ENCODE measurements at regions not wholly inside any gene's neighbourhood (a gene's known extent, or its start where the extent isn't known, plus 50 kb on each side); places are given as distances from the start of the nearest gene placed in this dataset.

DNA sequence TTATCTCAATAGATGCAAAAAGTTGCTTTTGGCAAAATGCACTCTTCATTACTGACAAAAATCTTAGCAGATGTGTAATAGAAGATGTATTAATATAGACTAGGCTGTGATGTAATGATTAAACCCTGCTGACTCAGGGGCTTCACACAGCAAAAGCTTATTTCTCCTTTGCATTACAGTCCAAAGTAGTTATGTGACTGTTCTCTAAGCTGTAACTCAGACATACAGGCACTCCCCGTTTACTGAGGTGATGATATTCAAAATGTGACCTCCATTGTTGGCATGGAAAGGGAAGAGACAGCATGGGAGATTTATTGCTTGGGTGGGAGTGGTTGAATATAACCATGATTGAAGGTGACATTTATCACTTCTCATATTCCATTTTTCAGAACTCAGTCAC lies 331.5 kb downstream of the SNAPC1 start:
- TF ChIP-seq EZH2 (IDR thresholded peaks at IDR 0.05; ENCODE audit: low read length): no peak
- TF ChIP-seq, protein P1, sequence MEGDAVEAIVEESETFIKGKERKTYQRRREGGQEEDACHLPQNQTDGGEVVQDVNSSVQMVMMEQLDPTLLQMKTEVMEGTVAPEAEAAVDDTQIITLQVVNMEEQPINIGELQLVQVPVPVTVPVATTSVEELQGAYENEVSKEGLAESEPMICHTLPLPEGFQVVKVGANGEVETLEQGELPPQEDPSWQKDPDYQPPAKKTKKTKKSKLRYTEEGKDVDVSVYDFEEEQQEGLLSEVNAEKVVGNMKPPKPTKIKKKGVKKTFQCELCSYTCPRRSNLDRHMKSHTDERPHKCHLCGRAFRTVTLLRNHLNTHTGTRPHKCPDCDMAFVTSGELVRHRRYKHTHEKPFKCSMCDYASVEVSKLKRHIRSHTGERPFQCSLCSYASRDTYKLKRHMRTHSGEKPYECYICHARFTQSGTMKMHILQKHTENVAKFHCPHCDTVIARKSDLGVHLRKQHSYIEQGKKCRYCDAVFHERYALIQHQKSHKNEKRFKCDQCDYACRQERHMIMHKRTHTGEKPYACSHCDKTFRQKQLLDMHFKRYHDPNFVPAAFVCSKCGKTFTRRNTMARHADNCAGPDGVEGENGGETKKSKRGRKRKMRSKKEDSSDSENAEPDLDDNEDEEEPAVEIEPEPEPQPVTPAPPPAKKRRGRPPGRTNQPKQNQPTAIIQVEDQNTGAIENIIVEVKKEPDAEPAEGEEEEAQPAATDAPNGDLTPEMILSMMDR (optimal IDR thresholded peaks at IDR 0.05 in 1 of 3, IDR thresholded peaks at IDR 0.05 in 1 of 3, conservative IDR thresholded peaks at IDR 0.05 in 1 of 3; ENCODE audit: extremely low read depth in 1 of 3, insufficient read depth in 2 of 3, low read length in 3 of 3): no peak

Data from keratinocyte (primary cell).